Posterior vena cava (tissue), 2 donors: ENCODE measurements at regions not wholly inside any gene's neighbourhood (a gene's known extent, or its start where the extent isn't known, plus 50 kb on each side); places are given as distances from the start of the nearest gene placed in this dataset.
"Not testable (repeated sequence)": the region's sequence is repeated elsewhere in the genome, so short reads cannot be mapped to it uniquely, and the experiment has no call there.

ENCODE experiments used
- DNase-seq: peaks from one replicate; pipeline ENCODE4 v3.0.0-alpha.2; 2020; ENCODE audit warnings: low spot score
- intact Hi-C, 2 donors: fragments of 100-400 bp; cut with DNase I; formaldehyde crosslinking; loops; one replicate each; pipeline versions ENCODE4 v1.14.1 to v1.14.2; 2022 to 2023
- donor health status: DM: yes; HTN: yes; CAD: no.
- donor health status: DM: yes; HTN: yes; CAD: no.

DNA sequence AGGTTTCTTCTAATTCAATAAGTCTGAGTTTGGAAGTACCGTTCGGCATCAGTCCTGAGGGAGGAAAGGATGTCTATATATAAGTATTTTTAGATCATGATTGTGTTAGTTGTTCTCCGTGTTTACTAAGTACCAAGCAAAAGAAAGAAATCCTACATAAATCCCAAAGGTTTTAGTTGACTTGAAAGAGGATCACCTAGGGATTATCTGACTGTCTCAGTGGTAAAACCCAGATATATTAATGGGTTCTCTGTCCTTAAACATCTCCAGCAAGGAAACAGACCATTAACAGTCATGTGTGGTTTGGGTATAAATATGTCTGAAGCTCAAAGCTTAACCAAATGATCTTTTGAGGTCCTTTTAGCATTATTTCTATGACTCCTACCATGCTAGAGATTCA is 207.1 kb upstream of the RASGEF1B start:
- intact Hi-C loops = no loop called here
- DNase-seq = no peak

DNA sequence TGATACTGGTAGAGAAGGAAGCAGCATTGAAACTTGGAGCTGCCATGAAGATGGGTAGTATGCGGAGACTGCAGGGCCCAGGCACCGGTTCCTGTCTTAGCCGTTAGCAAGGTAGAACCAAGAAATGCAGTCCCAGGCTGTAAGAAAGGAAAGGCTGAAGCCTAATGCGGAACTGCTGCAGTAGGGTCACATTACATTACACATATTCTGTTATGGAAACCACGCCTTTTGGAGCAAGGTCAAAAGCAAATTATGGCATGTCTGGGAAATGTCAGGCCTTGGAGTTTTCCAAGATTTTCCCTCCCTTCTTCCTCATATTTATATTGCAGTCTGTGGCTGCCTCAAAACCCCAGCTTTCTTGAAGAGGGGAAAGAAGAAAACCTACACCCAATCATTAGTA is 204.8 kb upstream of the RASGEF1B start:
- intact Hi-C loops = no loop called here
- DNase-seq = no peak

DNA sequence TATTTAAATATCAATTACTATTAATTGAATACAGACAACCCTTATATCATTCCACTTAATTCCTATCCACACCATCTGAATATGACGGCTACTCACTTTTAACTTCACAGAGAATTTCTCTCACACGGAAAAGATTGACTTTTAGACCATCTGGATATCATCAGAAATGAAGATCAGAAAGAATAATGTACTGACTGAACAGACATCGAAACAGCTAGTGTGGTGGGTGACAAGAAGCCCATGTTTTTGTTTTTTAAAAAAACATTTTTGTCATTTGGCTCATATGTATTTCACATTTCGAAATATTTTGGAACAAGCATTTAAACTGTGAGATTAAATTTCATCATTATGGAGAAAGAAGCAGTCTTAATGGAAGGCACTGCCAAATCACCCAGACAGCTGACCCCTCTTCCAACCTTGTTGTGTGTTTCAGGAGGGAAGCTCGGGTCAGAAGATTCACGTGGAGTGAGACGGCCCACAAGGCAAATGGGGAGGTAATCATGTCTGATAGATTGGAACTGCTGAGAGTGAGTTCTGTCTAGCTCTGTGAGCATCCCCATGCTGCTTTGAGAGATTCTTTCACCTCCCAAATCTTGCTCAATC is 204.2 kb upstream of the RASGEF1B start:
- intact Hi-C loops = no loop called here
- DNase-seq = no peak

DNA sequence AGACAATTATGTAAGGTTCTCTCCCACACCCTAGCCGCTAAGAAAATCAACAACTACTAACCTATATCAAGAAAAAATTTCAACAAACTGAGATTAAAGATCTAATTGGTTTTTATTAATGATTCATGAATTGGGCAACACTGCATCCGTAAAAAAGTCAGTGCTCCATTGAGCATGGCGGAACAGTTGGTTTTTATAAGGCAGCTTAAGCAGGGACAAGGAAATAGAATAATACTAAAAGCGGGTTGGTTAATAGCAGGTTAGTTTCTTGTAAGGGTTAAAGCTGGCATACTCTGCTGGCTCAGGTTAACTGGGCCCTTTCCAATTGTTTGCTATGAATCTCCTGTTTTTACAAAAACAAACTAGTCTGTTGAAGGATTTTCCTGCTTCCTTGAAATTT is 202.3 kb upstream of the RASGEF1B start:
- no peak for DNase-seq
- intact Hi-C loops = no loop called here

DNA sequence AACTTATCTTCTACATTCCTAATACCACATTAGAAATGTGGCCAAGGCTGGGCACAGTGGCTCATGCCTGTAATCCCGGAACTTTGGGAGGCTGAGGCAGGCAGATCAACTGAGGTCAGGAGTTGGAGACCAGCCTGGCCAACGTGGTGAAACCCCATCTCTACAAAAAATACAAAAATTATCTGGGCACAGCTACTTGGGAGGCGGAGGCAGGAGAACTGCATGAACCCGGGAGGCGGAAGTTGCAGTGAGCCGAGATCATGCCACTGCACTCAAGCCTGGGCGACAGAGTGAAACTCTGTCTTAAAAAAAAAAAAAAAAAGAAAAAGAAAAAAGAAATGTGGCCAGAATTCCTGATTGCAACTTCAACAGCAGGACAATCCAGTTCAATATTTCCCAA is 196.6 kb upstream of the RASGEF1B start:
- intact Hi-C loops, DNase-seq: not testable (repeated sequence)

DNA sequence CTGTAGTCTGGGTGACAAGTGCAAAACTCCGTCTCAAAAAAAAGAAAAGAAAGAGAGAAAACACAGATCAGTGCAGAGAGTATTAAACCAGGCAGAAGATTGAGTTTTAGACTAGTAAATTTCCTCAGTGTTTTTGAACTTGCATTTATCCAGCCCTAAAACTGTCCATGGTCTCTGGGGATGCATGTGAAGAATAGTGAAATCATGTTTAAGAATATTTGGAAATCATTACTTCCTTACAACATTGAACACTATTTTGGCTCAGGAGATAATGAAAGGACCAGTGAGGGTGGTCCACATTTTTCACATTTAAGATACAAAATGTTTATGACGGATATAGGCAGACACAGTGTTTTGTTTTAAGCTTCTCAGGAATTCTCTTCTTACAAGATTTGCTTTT is 195.8 kb upstream of the RASGEF1B start:
- no peak for DNase-seq
- intact Hi-C loops = no loop called here

DNA sequence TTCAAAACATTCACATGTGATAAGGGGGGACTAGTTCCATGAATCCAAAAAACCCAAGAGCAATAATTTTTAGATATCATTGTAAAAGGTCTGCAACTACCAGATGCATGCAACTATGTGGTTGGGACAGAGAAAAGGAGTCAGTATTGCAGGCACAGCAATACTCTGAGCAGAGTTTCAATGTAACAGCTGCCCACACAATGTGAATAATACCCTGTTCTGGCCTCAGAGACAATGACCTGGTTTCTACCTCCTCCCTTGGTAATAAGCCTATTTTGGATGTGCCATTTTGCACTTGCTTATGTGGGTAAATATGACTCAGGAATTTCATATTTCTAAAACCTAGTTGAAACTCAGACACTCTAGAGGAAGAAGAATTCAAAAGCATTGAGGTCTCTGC is 194.8 kb upstream of the RASGEF1B start:
- no peak for DNase-seq
- intact Hi-C loops = no loop called here

DNA sequence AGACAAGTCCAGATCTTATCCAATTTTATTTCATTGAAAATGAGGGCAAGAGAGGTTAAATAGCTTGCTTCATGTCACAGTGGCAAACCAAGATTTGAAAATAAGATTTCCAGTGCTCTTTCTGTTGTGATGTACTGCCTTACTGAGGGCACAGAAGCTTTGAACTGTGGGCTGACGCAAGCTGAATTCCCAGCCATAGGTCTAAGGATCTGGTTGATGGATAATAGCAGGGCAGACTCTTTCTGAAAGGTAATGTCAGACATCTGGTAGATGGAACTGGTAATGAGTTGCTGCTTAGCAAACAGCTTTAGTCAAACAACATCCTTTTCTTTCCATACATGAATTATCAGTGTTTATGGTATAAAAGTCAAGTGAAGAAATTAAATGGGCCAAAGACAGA is 193.9 kb upstream of the RASGEF1B start:
- intact Hi-C loops = no loop called here
- DNase-seq = no peak

DNA sequence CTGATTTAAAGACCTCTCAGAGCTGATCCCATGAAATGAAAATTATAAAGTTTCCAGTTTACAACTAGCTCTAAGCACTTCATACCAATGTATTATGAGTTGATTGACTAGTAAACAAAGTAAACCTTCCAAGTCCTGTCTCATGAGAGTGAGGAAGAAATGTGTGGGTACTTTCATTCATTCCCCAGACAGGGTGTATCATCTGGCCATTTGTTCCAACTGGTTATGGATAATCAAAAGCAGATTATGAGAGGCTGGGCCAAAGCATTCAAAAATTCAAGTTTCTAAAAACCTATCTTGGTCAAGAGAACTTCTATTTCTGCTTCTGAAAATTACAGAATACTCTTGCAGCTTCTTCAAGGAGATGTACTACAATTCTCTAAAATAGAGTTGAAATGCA is 193.3 kb upstream of the RASGEF1B start:
- no peak for DNase-seq
- intact Hi-C loops = no loop called here

DNA sequence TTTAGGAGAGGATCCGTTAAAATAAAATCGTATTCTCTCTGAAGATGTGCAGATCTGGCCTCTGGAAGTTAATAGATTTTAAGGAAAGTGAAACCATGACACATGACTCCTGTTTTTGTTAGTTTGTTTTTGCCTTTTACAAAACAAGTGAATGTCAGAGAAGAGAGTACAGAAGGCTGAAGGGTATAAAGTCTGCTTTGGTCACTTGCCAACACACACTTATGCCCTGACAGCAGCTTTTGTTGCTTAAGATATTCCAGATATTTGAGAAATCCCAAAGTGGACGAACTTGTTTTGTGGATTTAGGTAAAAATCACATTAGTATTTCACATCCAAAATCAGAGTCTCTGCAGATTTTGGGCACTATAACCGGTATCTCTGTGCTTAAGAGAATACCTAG is 192.4 kb upstream of the RASGEF1B start:
- intact Hi-C loops = no loop called here
- no peak for DNase-seq

DNA sequence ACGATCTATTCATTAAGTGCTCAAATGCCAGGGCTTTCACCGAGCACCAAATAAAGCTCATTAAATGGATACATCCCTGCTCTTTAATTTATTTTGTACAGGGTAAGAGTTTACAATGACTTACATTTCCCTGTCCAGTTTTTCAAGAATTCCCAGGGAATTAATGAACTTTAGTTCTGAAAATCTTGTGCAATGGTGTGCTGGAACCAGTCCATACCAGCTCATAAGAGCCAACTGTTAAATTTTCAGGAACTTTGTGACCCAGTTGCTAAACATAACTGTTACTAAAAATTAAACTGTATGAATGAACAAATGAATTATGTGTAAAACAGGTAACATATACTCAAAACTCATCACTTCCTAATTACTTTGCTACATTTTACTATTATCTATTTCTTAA is 191.7 kb upstream of the RASGEF1B start:
- no peak for DNase-seq

DNA sequence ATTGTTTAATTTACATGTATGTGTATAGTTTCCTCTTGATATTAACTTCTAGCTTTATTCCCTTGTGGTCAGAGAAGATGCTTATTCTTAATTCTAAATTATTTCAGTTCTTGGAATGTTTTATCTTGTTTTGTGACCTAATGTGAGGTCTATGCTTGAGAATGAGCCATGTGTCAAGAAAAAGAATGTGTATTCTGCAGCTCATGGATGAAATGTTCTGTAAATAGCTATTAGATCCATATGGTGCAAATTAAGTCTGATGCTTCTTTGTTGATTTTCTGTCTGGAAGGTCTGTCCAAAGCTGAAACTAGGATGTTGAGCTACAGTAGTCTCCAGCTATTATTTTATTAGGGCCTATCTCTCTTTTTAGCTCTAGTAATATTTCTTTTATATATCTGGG is 187.3 kb upstream of the RASGEF1B start:
- DNase-seq = no peak
- intact Hi-C loops = no loop called here

More for the DNA sequence above, 191.7 kb upstream of the RASGEF1B start:
- intact Hi-C loops = no loop called here

DNA sequence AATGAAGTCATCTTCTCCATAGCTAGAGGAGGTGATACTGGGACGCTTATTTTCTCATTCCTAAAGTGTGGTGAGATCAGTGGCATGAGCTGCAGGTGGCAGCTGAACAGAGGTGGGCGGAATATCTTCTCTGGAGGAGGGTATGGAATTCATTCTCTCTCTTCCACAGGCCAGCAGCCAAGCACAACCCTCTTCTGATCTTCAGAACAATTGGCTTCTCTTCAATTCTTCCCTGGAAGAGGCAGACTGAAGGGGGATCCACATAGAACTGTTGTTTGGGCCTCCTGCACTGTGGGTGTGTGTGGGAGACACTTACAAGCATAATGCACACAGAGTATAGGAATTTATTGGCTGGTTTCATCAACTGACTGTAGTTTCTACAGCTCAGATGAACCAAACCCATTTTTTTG is 180.4 kb upstream of the RASGEF1B start:
- intact Hi-C loops = no loop called here
- no peak for DNase-seq

DNA sequence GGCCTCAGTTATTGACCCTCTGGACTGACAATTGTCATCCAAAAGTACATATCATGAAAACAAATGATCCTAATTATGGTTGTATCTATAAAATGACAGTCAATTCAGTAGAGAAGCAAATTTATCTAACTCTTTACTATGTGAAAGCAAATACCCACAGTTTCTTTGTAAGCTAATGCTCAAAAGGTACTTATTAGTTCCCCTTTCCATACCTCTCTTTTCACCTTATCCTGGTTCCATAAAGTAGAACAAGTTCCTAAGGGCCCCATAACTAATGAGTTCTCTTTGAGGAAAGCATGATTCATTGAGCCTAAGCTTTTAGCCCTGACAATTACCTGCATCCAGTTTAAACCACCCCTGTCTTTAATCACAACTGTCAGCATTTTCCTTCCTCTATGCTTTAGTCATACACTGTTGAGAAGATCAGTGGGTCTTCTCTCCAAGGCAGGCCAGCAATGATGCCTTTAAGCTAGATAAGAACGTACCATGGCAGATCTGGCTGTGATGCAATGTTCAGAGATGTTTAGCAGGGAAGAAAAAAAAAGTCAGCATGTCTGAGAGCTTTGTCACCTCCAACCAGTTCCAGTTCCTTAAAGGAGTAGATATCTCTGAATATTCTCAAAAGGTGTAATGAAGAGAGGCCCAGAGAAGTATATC is 179.7 kb upstream of the RASGEF1B start:
- intact Hi-C loops = no loop called here
- no peak for DNase-seq

DNA sequence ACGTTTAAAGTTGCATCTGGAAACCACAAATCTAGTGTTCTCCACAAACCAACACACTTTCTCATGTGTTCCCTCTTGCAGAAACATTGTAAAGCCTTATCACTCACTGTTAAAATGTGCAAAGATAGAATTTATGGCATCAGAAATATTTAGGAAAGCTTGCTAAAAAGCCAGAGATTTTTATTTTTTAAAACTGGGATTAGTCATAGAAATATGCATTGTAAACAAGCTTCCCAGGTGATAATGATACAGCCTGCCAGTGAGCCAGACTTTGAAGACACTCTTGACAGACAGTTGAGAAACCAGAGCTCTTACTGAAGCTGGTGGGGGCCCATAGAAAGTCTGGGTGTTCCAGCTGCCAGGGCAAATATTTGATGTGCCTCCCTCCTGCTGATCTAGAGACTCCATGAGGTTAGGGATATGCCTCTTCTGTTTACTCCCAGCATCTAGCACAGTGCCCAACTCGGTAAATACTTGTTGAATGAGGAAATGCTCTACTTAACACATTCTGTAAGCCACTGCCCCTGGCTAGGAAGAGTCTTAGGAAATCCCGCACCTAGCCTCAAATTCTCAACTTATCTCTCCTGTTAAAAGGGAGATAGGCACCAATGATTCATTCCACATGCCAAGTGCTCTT is 179.0 kb upstream of the RASGEF1B start:
- intact Hi-C loops = no loop called here

DNA sequence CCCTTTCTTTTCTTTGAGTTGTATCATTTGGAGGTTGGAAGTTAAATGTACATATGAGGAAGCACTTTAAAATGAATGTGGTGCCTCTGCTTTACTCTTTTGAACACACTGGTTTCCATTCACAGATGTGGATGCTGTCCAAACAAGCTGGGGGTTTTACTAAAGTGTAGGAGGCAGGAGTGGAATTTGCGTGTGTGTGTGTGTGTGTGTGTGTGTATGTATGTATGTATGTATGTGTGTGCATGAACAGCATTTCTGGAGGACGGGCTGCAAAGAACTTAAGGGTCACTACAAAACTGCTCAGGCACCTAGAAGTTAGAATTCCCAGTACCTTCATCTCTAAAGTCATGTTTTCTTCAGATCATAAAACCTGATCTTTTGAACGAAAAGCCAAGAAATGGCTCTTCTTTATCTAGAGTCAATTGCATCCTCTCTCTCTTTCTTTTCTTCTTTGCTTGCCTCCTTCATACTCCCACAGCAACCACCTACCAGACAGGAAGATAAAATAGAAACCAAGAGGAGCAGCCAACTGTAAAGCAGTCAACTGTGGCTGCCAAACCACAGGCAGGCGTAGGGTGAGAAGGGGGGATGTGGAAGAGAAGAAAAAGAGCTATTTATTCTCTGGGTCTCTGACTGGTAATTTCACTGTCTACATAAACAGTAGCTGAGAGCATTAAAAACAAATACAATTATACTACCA is 177.0 kb upstream of the RASGEF1B start:
- intact Hi-C loops = no loop called here
- no peak for DNase-seq

More for the DNA sequence above, 179.0 kb upstream of the RASGEF1B start:
- no peak for DNase-seq

DNA sequence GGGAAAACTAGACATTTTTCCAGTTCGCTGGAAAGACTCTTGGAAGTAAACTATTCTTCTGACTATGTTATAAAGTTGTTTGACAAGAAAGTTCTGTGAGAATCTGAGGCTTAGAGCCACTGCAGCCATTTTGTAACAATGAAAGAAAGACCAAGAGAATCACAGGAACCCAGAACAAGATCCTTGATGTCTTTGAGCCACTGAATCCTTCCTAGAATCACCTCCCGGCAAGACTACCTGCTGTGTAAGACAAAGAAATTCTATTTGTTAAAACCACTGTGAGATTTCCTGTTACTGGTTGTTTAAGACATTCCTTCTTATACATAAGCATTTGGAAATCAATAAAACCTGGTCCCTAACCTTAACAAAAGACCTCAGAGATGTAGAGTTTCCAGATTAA is 175.7 kb upstream of the RASGEF1B start:
- intact Hi-C loops = no loop called here
- no peak for DNase-seq

DNA sequence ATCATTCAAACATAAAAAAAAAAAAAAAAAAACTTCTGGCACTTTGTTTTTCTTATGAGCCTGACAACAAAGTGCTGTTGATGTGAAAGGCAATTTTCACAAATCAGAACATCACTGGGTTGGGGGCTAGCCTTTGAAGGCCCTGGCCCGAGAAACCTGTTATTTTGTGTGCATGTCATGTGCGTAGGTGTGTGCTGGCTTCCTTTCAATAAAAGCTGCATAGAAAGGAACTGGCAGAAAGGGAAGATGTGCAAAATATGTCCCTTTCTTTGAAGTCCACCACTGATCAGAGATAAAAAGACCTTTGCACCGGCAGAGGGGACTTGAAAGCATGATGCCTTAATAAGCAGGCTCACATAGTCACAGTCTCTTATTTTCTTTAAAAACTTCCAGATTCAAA is 170.8 kb upstream of the RASGEF1B start:
- DNase-seq = no peak
- intact Hi-C loops = no loop called here

DNA sequence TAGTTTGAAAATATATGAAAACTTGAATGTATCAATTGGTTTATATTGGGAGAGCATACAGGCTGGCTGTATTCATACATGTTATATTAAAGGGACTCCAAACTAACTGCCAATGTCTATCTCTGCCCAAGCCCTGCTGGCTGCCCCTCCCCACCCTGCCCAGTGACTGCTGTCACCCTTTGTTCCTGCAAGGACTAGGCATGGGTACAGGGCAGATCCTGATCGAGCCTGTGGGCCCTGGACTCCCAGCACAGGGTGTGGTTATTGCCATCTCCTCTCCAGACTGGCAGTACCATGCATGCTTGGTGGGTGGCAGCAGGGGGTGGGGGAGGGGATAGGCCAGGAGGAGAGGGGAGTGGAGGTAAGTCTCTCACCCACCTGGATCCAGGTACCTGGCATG is 167.5 kb upstream of the RASGEF1B start:
- intact Hi-C loops = no loop called here
- no peak for DNase-seq

DNA sequence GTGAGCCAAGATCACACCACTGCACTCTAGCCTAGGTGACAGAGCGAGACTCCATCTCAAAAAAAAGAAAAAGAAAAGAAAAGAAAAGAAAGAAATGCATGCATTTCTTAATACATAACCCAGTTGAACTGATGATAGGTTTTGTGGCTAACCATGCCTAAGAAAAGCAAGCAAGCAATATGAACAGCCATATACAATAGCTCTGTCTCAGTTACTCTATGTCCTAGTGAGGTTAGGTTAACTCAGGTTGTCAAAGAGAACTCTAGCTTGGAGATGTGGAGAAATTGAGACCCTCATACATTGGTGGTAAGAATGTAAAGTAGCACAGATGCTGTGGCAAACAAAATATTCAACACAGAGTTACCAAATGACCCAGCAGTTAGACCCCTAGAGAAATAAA is 167.0 kb upstream of the RASGEF1B start:
- intact Hi-C loops = no loop called here

DNA sequence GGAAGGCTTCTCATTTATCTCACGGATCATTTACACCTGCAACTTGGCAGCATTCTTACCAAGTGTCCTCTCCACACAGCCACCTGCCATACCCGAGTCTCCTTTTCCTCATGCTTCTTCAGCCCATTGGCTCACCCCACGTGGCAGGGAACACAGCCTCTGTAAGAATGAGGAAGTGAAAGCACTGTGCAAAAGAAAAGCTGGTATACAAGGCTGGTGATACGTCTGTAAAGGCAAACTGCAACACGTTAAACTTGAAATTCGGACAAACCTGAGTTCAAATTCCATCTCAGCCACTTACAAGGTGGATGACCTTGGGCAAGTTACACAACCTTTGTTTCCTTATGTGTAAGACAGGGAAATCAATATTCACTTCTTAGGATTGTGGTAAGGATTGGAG is 164.0 kb upstream of the RASGEF1B start:
- intact Hi-C loops = no loop called here

More for the DNA sequence above, 167.0 kb upstream of the RASGEF1B start:
- no peak for DNase-seq

More for the DNA sequence above, 164.0 kb upstream of the RASGEF1B start:
- no peak for DNase-seq
